H1 (cell line): ENCODE measurements at regions not wholly inside any gene's neighbourhood (a gene's known extent, or its start where the extent isn't known, plus 50 kb on each side); places are given as distances from the start of the nearest gene placed in this dataset.

Experiments used
- CTCF ChIA-PET: fragments of 300-600 bp; sonication (Branson Sonifier 250); formaldehyde crosslinking; loops from one replicate; lab custom pipeline; 2021; ENCODE audit not compliant: partially characterized antibody; lab: Charles Lee
- POLR2A ChIA-PET: fragments of 300-600 bp; sonication (Branson Sonifier 250); formaldehyde crosslinking; loops from one replicate; lab custom pipeline; 2021; ENCODE audit warnings: inconsistent platforms; ENCODE audit not compliant: partially characterized antibody; lab: Charles Lee
- DNase-seq, 2 experiments: peaks; one replicate each; pipeline versions ENCODE4 v3.0.0 to v3.0.0-alpha.2; 2010 to 2022; ENCODE audit warnings: low spot score in 2 of 2, low read depth in 1 of 2, mixed read lengths in 1 of 2
- FAIRE-seq: peaks from 2 replicates; lab custom pipeline; 2011; peaks lifted over from hg19 to GRCh38; lab: Jason Lieb, UNC
- H2AFZ ChIP-seq: 2 replicates; pipeline ENCODE4 v1.8.1; 2012; ENCODE audit warnings: low read length, inconsistent platforms
- H2AK5ac ChIP-seq: 2 replicates; pipeline ENCODE4 v1.6.1; 2013; ENCODE audit warnings: low read depth, low read length
- H2BK120ac ChIP-seq: replicated peaks from 2 replicates; pipeline ENCODE3; 2013; ENCODE audit warnings: low read depth, low read length, inconsistent platforms
- H2BK12ac ChIP-seq: 2 replicates; pipeline ENCODE4 v1.6.1; 2013; ENCODE audit warnings: low read depth, low read length
- H2BK15ac ChIP-seq: 2 replicates; pipeline ENCODE4 v1.6.1; 2013; ENCODE audit warnings: low read length
- H2BK20ac ChIP-seq: 2 replicates; pipeline ENCODE4 v1.6.1; 2013; ENCODE audit warnings: low read length
- H2BK5ac ChIP-seq: 2 replicates; pipeline ENCODE4 v1.6.1; 2013; ENCODE audit warnings: low read depth, low read length
- H3K14ac ChIP-seq: 2 replicates; pipeline ENCODE4 v1.6.1; 2013; ENCODE audit warnings: inconsistent platforms; ENCODE audit not compliant: insufficient read length
- H3K18ac ChIP-seq: 2 replicates; pipeline ENCODE4 v1.6.1; 2013; ENCODE audit warnings: low read length; ENCODE audit errors: extremely low read depth
- H3K23ac ChIP-seq: 2 replicates; pipeline ENCODE4 v1.6.1; 2013; ENCODE audit warnings: inconsistent platforms; ENCODE audit not compliant: insufficient read length
- H3K23me2 ChIP-seq: 2 replicates; pipeline ENCODE4 v1.6.1; 2013; ENCODE audit warnings: low read depth, low read length
- H3K27ac ChIP-seq: 2 replicates; pipeline ENCODE4 v1.6.1; 2011; ENCODE audit warnings: low read depth, low read length, inconsistent platforms
- H3K27me3 ChIP-seq, 4 experiments: replicated peaks in 1 of 4; 1 replicate in 1 of 4; 2 replicates in 3 of 4; pipeline versions ENCODE4 v1.6.1 to v1.8.1; 2011 to 2013; ENCODE audit warnings: low read length in 3 of 4, mild to moderate bottlenecking in 3 of 4, inconsistent platforms in 2 of 4, mixed read lengths in 2 of 4, moderate library complexity in 1 of 4; ENCODE audit not compliant: control insufficient read depth in 3 of 4, insufficient read depth in 3 of 4; ENCODE audit errors: extremely low read depth in 1 of 4
- H3K36me3 ChIP-seq, 4 experiments: 2 replicates each; pipeline versions ENCODE4 v1.6.1 to v1.8.1; 2011 to 2013; ENCODE audit warnings: mild to moderate bottlenecking in 4 of 4, low read length in 3 of 4, moderate library complexity in 2 of 4, control low read depth in 1 of 4, inconsistent platforms in 1 of 4; ENCODE audit not compliant: insufficient read depth in 4 of 4, control insufficient read depth in 2 of 4
- H3K4ac ChIP-seq: replicated peaks from 2 replicates; pipeline ENCODE3; 2013; ENCODE audit warnings: low read length, low read depth, mixed read lengths, inconsistent platforms; ENCODE audit not compliant: insufficient read length
- H3K4me1 ChIP-seq, 4 experiments: replicated peaks in 1 of 4; 1 replicate in 1 of 4; 2 replicates in 3 of 4; pipeline versions ENCODE4 v1.6.1 to v1.8.1; 2011 to 2013; ENCODE audit warnings: low read length in 3 of 4, inconsistent platforms in 2 of 4, mixed read lengths in 1 of 4; ENCODE audit not compliant: insufficient read depth in 4 of 4, control insufficient read depth in 3 of 4
- H3K4me2 ChIP-seq, 2 experiments: 2 replicates each; pipeline versions ENCODE4 v1.6.1 to v1.8.1; 2011 to 2013; ENCODE audit warnings: low read depth in 2 of 2, low read length in 2 of 2, control low read depth in 1 of 2, inconsistent platforms in 1 of 2, mild to moderate bottlenecking in 1 of 2; ENCODE audit not compliant: insufficient read depth in 1 of 2
- H3K4me3 ChIP-seq, 4 experiments: fragments of 200-600, 300-600 bp in 1 of 4; sonication (generic), shearing (Covaris generic), sonication (Bioruptor Twin) in 1 of 4; 2 replicates each; pipeline versions ENCODE4 v1.5.1 to v1.8.1; 2011 to 2016; ENCODE audit warnings: low read length in 4 of 4, low read depth in 3 of 4, control low read depth in 2 of 4, inconsistent platforms in 2 of 4, mild to moderate bottlenecking in 2 of 4, mixed read lengths in 1 of 4, moderate library complexity in 1 of 4; ENCODE audit not compliant: insufficient read depth in 2 of 4; ENCODE audit errors: extremely low read depth in 1 of 4
- H3K56ac ChIP-seq: replicated peaks from 2 replicates; pipeline ENCODE3; 2013; ENCODE audit warnings: low read depth, mild to moderate bottlenecking, mixed read lengths, low read length, inconsistent platforms; ENCODE audit not compliant: insufficient read length
- H3K79me1 ChIP-seq: 2 replicates; pipeline ENCODE4 v1.6.1; 2013; ENCODE audit warnings: low read depth, low read length, control low read depth
- H3K79me2 ChIP-seq, 2 experiments: 2 replicates each; pipeline versions ENCODE4 v1.6.1 to v1.8.1; 2012 to 2013; ENCODE audit warnings: low read length in 2 of 2, mild to moderate bottlenecking in 2 of 2, inconsistent platforms in 1 of 2; ENCODE audit not compliant: insufficient read depth in 2 of 2, control insufficient read depth in 1 of 2
- H3K9ac ChIP-seq, 4 experiments: replicated peaks in 1 of 4; 1 replicate in 1 of 4; 2 replicates in 3 of 4; pipeline versions ENCODE4 v1.6.1 to v1.8.1; 2011 to 2013; ENCODE audit warnings: low read depth in 3 of 4, low read length in 3 of 4, control low read depth in 2 of 4, mild to moderate bottlenecking in 2 of 4, moderate library complexity in 2 of 4, inconsistent platforms in 1 of 4; ENCODE audit errors: extremely low read depth in 1 of 4
- H3K9me3 ChIP-seq, 2 experiments: 2 replicates each; pipeline versions ENCODE4 v1.6.1 to v1.8.1; 2012 to 2013; ENCODE audit warnings: mild to moderate bottlenecking in 2 of 2, moderate library complexity in 2 of 2, control low read depth in 1 of 2, inconsistent platforms in 1 of 2, low read depth in 1 of 2, low read length in 1 of 2, mixed read lengths in 1 of 2; ENCODE audit not compliant: insufficient read depth in 2 of 2
- H4K20me1 ChIP-seq, 2 experiments: replicated peaks in 1 of 2; 2 replicates each; pipeline versions ENCODE3 to v1.8.1; 2011 to 2013; ENCODE audit warnings: inconsistent platforms in 2 of 2, low read length in 2 of 2, mild to moderate bottlenecking in 1 of 2; ENCODE audit not compliant: insufficient read depth in 2 of 2, control insufficient read depth in 1 of 2
- H4K5ac ChIP-seq: 2 replicates; pipeline ENCODE4 v1.6.1; 2013; ENCODE audit warnings: low read length, low read depth, mixed read lengths, inconsistent platforms; ENCODE audit not compliant: insufficient read length
- H4K8ac ChIP-seq: 2 replicates; pipeline ENCODE4 v1.8.0; 2013; ENCODE audit warnings: mild to moderate bottlenecking, moderate library complexity, low read length, inconsistent platforms; ENCODE audit not compliant: insufficient read depth; ENCODE audit errors: extremely low read depth
- H4K91ac ChIP-seq: replicated peaks from 2 replicates; pipeline ENCODE3; 2013; ENCODE audit warnings: low read length, mixed read lengths, inconsistent platforms; ENCODE audit not compliant: insufficient read length
- TCF12 ChIP-seq: IDR thresholded peaks from 2 replicates; pipeline ENCODE4 v1.6.1; 2011; ENCODE audit warnings: low read depth, mild to moderate bottlenecking, low read length
- WGBS, 2 experiments: shearing (Covaris generic) in 1 of 2; methylation state at CpG; one replicate each; pipeline versions ENCODE4 v1.1.6 to v1.1.7; 2013 to 2015; ENCODE audit warnings: low lambda C conversion rate in 2 of 2, mixed read lengths in 2 of 2, inconsistent platforms in 1 of 2, low coverage in 1 of 2, missing lambda C conversion rate in 1 of 2; ENCODE audit not compliant: insufficient replicate concordance in 2 of 2, insufficient coverage in 1 of 2, insufficient read length in 1 of 2; ENCODE audit errors: extremely low coverage in 1 of 2, missing lambda C conversion rate in 1 of 2; 5-methylcytosine and 5-hydroxymethylcytosine counted together

DNA sequence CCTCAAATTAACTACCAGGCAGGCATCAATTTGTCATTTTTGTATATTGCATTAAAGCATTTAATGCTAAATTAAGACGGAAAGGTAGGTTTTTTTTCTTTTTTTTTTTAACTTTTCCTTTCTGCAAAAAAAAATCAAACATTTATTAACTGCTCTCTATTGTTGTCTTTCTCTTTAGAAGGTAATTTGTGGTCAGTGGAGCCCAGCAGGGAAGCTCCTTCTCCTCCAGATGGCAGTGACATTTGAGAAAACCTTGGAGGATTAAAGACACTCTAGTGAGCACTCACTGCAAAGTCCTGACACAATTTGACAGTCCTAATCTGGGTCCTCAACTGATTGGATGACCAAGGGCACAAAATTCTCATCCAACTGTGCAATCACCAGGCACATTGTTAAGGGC lies 102.4 kb downstream of the SLIT2 start:
- ChIA-PET POLR2A (interaction anchor here (2.1 kb wide), 1 partner anchor 8 kb away, joined by 5 read pairs; no protein-coding TSS in a partner anchor), CTCF (interaction anchor here (1.2 kb wide), 2 partner anchors 41 to 50 kb away, joined by 3 read pairs; no protein-coding TSS in a partner anchor)
- Histone ChIP-seq H2BK5ac (no peak overlapping the region), H3K14ac (no peak overlapping the region), H2BK15ac (no peak overlapping the region), H2BK20ac (no peak overlapping the region), H3K79me1 (no peaks in the 10 kb centered on the region), H3K56ac (no peak overlapping the region), H3K23ac (no peak overlapping the region), H2BK12ac (no peak overlapping the region), H4K8ac (no peak overlapping the region), H3K4me1 (peaks cover 0 to 3% (median 2%) of the 10 kb centered on the region in 4 experiments; a peak in 4 of 7 replicates), H3K27me3 (no peaks in the 10 kb centered on the region), H3K18ac (no peak overlapping the region), H3K4ac (no peak overlapping the region), H3K27ac (no peak overlapping the region), H2BK120ac (no peak overlapping the region), H3K23me2 (no peaks in the 10 kb centered on the region), H3K4me2 (no peak overlapping the region), H4K5ac (no peak overlapping the region), H2AFZ (no peak overlapping the region), H3K4me3 (no peak overlapping the region), H3K9ac (no peak overlapping the region), H3K79me2 (no peaks in the 10 kb centered on the region), H4K91ac (no peak overlapping the region), H4K20me1 (no peaks in the 10 kb centered on the region), H3K9me3 (no peaks in the 10 kb centered on the region), H2AK5ac (no peak overlapping the region), H3K36me3 (no peaks in the 10 kb centered on the region)
- DNase-seq (no peak), FAIRE-seq (no peak)
- no peak for TF ChIP-seq TCF12
- WGBS, 2 experiments = 29% methylated on average over 1 of the region's 1 CpG; no CpG with 5 or more reads in 1 of the 2 experiments
